ENCODE measurements at regions not wholly inside any gene's neighbourhood (a gene's known extent, or its start where the extent isn't known, plus 50 kb on each side); places are given as distances from the start of the nearest gene placed in this dataset.

- no peak for DNase-seq
Measured at GRCh38 chr10:69684020-69684980, 54.3 kb downstream of the FAM241B start.

- no peak for DNase-seq
Measured at GRCh38 chr10:69684981-69685353, 54.9 kb downstream of the FAM241B start.

- no peak for DNase-seq
Measured at GRCh38 chr10:69685426-69685801, 55.4 kb downstream of the FAM241B start.

- DNase-seq = no peak
Measured at GRCh38 chr10:69685802-69686585, 55.9 kb downstream of the FAM241B start.

GRCh38 chr10:69686866-69687265 lies 56.8 kb downstream of the FAM241B start:
- no peak for DNase-seq

- no peak for DNase-seq
Measured at GRCh38 chr10:69687426-69687825, 57.4 kb downstream of the FAM241B start.

GRCh38 chr10:69692267-69692666 lies 62.2 kb downstream of the FAM241B start:
- DNase-seq = no peak

GRCh38 chr10:69692891-69693290 lies 62.8 kb downstream of the FAM241B start:
- DNase-seq = no peak

GRCh38 chr10:69693886-69694285 lies 63.8 kb downstream of the FAM241B start:
- no peak for DNase-seq

- DNase-seq = no peak
Measured at GRCh38 chr10:69696073-69696731, 66.2 kb downstream of the FAM241B start.

- DNase-seq = no peak
Measured at GRCh38 chr10:69697006-69697405, 67.0 kb downstream of the FAM241B start.

GRCh38 chr10:69703256-69703655 lies 73.2 kb downstream of the FAM241B start:
- DNase-seq = no peak

- no peak for DNase-seq
Measured at GRCh38 chr10:69703766-69704630, 74.0 kb downstream of the FAM241B start.

GRCh38 chr10:69709366-69709941 lies 79.4 kb downstream of the FAM241B start:
- DNase-seq = no peak

GRCh38 chr10:69710008-69710888 lies 80.2 kb downstream of the FAM241B start:
- no peak for DNase-seq

- no peak for DNase-seq
Measured at GRCh38 chr10:69712342-69712741, 82.3 kb downstream of the FAM241B start.

- DNase-seq = no peak
Measured at GRCh38 chr10:69714572-69714971, 84.5 kb downstream of the FAM241B start.

- no peak for DNase-seq
Measured at GRCh38 chr10:69715156-69715898, 85.3 kb downstream of the FAM241B start.

GRCh38 chr10:69715899-69716606 lies 85.7 kb upstream of the COL13A1 start:
- DNase-seq = no peak
